DOHH2 (cell line): ENCODE measurements at regions not wholly inside any gene's neighbourhood (a gene's known extent, or its start where the extent isn't known, plus 50 kb on each side); places are given as distances from the start of the nearest gene placed in this dataset.

Experiments used
- CTCF ChIP-seq: fragments of 200-600 bp; sonication (generic); IDR thresholded peaks from one replicate; pipeline ENCODE4 v1.5.1; 2014; ENCODE audit warnings: antibody characterized with exemption, mild to moderate bottlenecking, low read depth, low read length; ENCODE audit not compliant: poor library complexity, severe bottlenecking
- EZH2phosphoT487 ChIP-seq: fragments of 200-600 bp; sonication (generic); IDR thresholded peaks from 2 replicates; pipeline ENCODE4 v1.6.1; 2017; ENCODE audit warnings: borderline replicate concordance, mild to moderate bottlenecking, antibody characterized with exemption, low read length, moderate library complexity, mixed read lengths

- TF ChIP-seq CTCF: no peak
- no peak for TF ChIP-seq EZH2phosphoT487
Measured at GRCh38 chr2:888211-888801, 62.3 kb upstream of the SNTG2 start.
